RPMI8226 (cell line): ENCODE measurements at regions not wholly inside any gene's neighbourhood (a gene's known extent, or its start where the extent isn't known, plus 50 kb on each side); places are given as distances from the start of the nearest gene placed in this dataset.
"Not testable (repeated sequence)": the region's sequence is repeated elsewhere in the genome, so short reads cannot be mapped to it uniquely, and the experiment has no call there.

Experiments used
- DNase-seq: peaks from one replicate; pipeline ENCODE4 v3.0.0-alpha.2; 2015

GRCh38 chr2:129191530-129191929 lies 787.9 kb upstream of the RAB6C start:
- no peak for DNase-seq

- no peak for DNase-seq
These were observed 787.3 kb upstream of the RAB6C start for GRCh38 chr2:129192117-129192516.

GRCh38 chr2:129192841-129193253 lies 786.6 kb upstream of the RAB6C start:
- no peak for DNase-seq

- no peak for DNase-seq
These were observed 785.5 kb upstream of the RAB6C start for GRCh38 chr2:129193961-129194360.

- no peak for DNase-seq
These were observed 780.0 kb upstream of the RAB6C start for GRCh38 chr2:129199501-129199900.

- no peak for DNase-seq
These were observed 777.8 kb upstream of the RAB6C start for GRCh38 chr2:129201696-129202095.

- DNase-seq, result no peak
These were observed 776.1 kb upstream of the RAB6C start for GRCh38 chr2:129203331-129203730.

- not testable (repeated sequence) for DNase-seq
These were observed 774.9 kb upstream of the RAB6C start for GRCh38 chr2:129204581-129204980.

- DNase-seq, result no peak
These were observed 774.3 kb upstream of the RAB6C start for GRCh38 chr2:129205176-129205575.

- no peak for DNase-seq
These were observed 773.7 kb upstream of the RAB6C start for GRCh38 chr2:129205766-129206165.

GRCh38 chr2:129212299-129212958 lies 767.0 kb upstream of the RAB6C start:
- no peak for DNase-seq

- no peak for DNase-seq
These were observed 755.4 kb upstream of the RAB6C start for GRCh38 chr2:129224022-129224421.

GRCh38 chr2:129224486-129224885 lies 755.0 kb upstream of the RAB6C start:
- no peak for DNase-seq

- DNase-seq, result no peak
These were observed 750.3 kb upstream of the RAB6C start for GRCh38 chr2:129229196-129229595.

GRCh38 chr2:129229830-129230441 lies 749.5 kb upstream of the RAB6C start:
- DNase-seq, result no peak

GRCh38 chr2:129231924-129232323 lies 747.5 kb upstream of the RAB6C start:
- no peak for DNase-seq

GRCh38 chr2:129233166-129233565 lies 746.3 kb upstream of the RAB6C start:
- no peak for DNase-seq

GRCh38 chr2:129233751-129234406 lies 745.6 kb upstream of the RAB6C start:
- DNase-seq, result no peak

- DNase-seq, result no peak
These were observed 742.9 kb upstream of the RAB6C start for GRCh38 chr2:129236601-129237000.

GRCh38 chr2:129237966-129238725 lies 741.3 kb upstream of the RAB6C start:
- DNase-seq, result no peak

- no peak for DNase-seq
These were observed 740.3 kb upstream of the RAB6C start for GRCh38 chr2:129239141-129239540.

- DNase-seq, result no peak
These were observed 739.4 kb upstream of the RAB6C start for GRCh38 chr2:129240061-129240460.

- no peak for DNase-seq
These were observed 737.2 kb upstream of the RAB6C start for GRCh38 chr2:129242269-129242668.

- no peak for DNase-seq
These were observed 731.7 kb upstream of the RAB6C start for GRCh38 chr2:129247751-129248150.
